Naive thymus-derived CD8-positive, alpha-beta T cell (primary cell): ENCODE measurements at regions not wholly inside any gene's neighbourhood (a gene's known extent, or its start where the extent isn't known, plus 50 kb on each side); places are given as distances from the start of the nearest gene placed in this dataset.

ENCODE experiments used
- ATAC-seq, 2 donors: fragments of 150-1000 bp; cut with Tn5 transposase in 1 of 2; sonication (Bioruptor Pico), chemical (Tn5 transposase) in 1 of 2; 1 replicate in 1 of 2; 2 replicates in 1 of 2; pipeline ENCODE4 v1.10.0; 2021; ENCODE audit warnings: mild to moderate bottlenecking in 2 of 2, moderate library complexity in 2 of 2
- POLR2A ChIA-PET: fragments of 350-600 bp; sonication (Branson Sonifier 250); formaldehyde crosslinking; loops from one replicate; lab custom pipeline; 2021; ENCODE audit warnings: antibody characterized with exemption; lab: Charles Lee
- DNase-seq, 10 donors: peaks; one replicate each; pipeline versions ENCODE4 v3.0.0 to v3.0.0-alpha.2; 2020 to 2022
- H3K27ac Mint-ChIP-seq, 10 donors: one replicate each; pipeline ENCODE4 v1.8.0; 2020 to 2022; ENCODE audit warnings: mild to moderate bottlenecking in 10 of 10, mixed read lengths in 10 of 10, moderate library complexity in 4 of 10, inconsistent platforms in 1 of 10
- H3K27me3 Mint-ChIP-seq, 5 donors: one replicate each; pipeline ENCODE4 v1.8.0; 2021 to 2022; ENCODE audit warnings: mixed read lengths in 5 of 5
- H3K36me3 Mint-ChIP-seq, 3 donors: one replicate each; pipeline ENCODE4 v1.8.0; 2020 to 2022; ENCODE audit warnings: mixed read lengths in 3 of 3, mild to moderate bottlenecking in 2 of 3, inconsistent platforms in 1 of 3
- H3K4me1 Mint-ChIP-seq, 4 donors: one replicate each; pipeline ENCODE4 v1.8.0; 2021 to 2022; ENCODE audit warnings: mixed read lengths in 4 of 4
- H3K4me3 Mint-ChIP-seq, 10 donors: one replicate each; pipeline ENCODE4 v1.8.0; 2020 to 2022; ENCODE audit warnings: mild to moderate bottlenecking in 10 of 10, mixed read lengths in 10 of 10, moderate library complexity in 6 of 10, inconsistent platforms in 1 of 10
- H3K9me3 Mint-ChIP-seq, 9 donors: one replicate each; pipeline ENCODE4 v1.8.0; 2020 to 2022; ENCODE audit warnings: mixed read lengths in 9 of 9, mild to moderate bottlenecking in 3 of 9, inconsistent platforms in 1 of 9, moderate library complexity in 1 of 9

- H3K36me3 Mint-ChIP-seq = no peaks in the 10 kb centered on the region
- no peaks in the 10 kb centered on the region for H3K4me1 Mint-ChIP-seq
- DNase-seq = no peak
- no peaks in the 10 kb centered on the region for H3K9me3 Mint-ChIP-seq
- H3K4me3 Mint-ChIP-seq = no peak overlapping the region
- peaks cover 0 to 12% (median 0%) of the 10 kb centered on the region in 5 donors for H3K27me3 Mint-ChIP-seq
- POLR2A ChIA-PET = no interaction called here
- H3K27ac Mint-ChIP-seq = no peak overlapping the region
- ATAC-seq = no peak
These were observed 446.2 kb downstream of the RAPGEF2 start for GRCh38 chr4:159549098-159549518.

- DNase-seq (no peak), ATAC-seq (no peak)
- H3K27me3 Mint-ChIP-seq = peaks cover 0 to 12% (median 0%) of the 10 kb centered on the region in 5 donors
- H3K4me1 Mint-ChIP-seq = no peaks in the 10 kb centered on the region
- no peak overlapping the region for H3K4me3 Mint-ChIP-seq
- POLR2A ChIA-PET = no interaction called here
- no peak overlapping the region for H3K27ac Mint-ChIP-seq
- no peaks in the 10 kb centered on the region for H3K9me3 Mint-ChIP-seq
- no peaks in the 10 kb centered on the region for H3K36me3 Mint-ChIP-seq
These were observed 448.4 kb downstream of the RAPGEF2 start for GRCh38 chr4:159551281-159551680.

- no peaks in the 10 kb centered on the region for H3K9me3 Mint-ChIP-seq
- H3K4me1 Mint-ChIP-seq = no peaks in the 10 kb centered on the region
- H3K36me3 Mint-ChIP-seq = no peaks in the 10 kb centered on the region
- POLR2A ChIA-PET = no interaction called here
- no peak overlapping the region for H3K4me3 Mint-ChIP-seq
- no peak for ATAC-seq
- peaks cover 0 to 7% (median 0%) of the 10 kb centered on the region in 5 donors for H3K27me3 Mint-ChIP-seq
- no peak for DNase-seq
- H3K27ac Mint-ChIP-seq = no peak overlapping the region
These were observed 450.3 kb downstream of the RAPGEF2 start for GRCh38 chr4:159552979-159553768.

GRCh38 chr4:159555873-159556272 lies 453.0 kb downstream of the RAPGEF2 start:
- no peaks in the 10 kb centered on the region for H3K36me3 Mint-ChIP-seq
- no peaks in the 10 kb centered on the region for H3K27me3 Mint-ChIP-seq
- H3K4me1 Mint-ChIP-seq = no peaks in the 10 kb centered on the region
- H3K4me3 Mint-ChIP-seq = no peak overlapping the region
- DNase-seq (no peak), ATAC-seq (no peak)
- POLR2A ChIA-PET = no interaction called here
- no peak overlapping the region for H3K27ac Mint-ChIP-seq
- peaks cover 0 to 7% (median 0%) of the 10 kb centered on the region in 9 donors for H3K9me3 Mint-ChIP-seq

GRCh38 chr4:159562366-159562765 lies 459.5 kb downstream of the RAPGEF2 start:
- POLR2A ChIA-PET = no interaction called here
- Mint-ChIP-seq H3K4me3 (no peak overlapping the region), H3K4me1 (no peaks in the 10 kb centered on the region), H3K36me3 (no peaks in the 10 kb centered on the region), H3K27ac (no peak overlapping the region), H3K27me3 (no peaks in the 10 kb centered on the region), H3K9me3 (peaks cover 0 to 27% (median 6%) of the 10 kb centered on the region in 9 donors)
- ATAC-seq = no peak
- no peak for DNase-seq

GRCh38 chr4:159563257-159563656 lies 460.4 kb downstream of the RAPGEF2 start:
- POLR2A ChIA-PET = no interaction called here
- Mint-ChIP-seq H3K4me1 (no peaks in the 10 kb centered on the region), H3K36me3 (no peaks in the 10 kb centered on the region), H3K27me3 (no peaks in the 10 kb centered on the region), H3K4me3 (no peak overlapping the region), H3K9me3 (peaks cover under 1 to 31% (median 8%) of the 10 kb centered on the region in 9 donors), H3K27ac (no peak overlapping the region)
- ATAC-seq (no peak), DNase-seq (no peak)

GRCh38 chr4:159564615-159565014 lies 461.7 kb downstream of the RAPGEF2 start:
- Mint-ChIP-seq H3K27me3 (no peaks in the 10 kb centered on the region), H3K9me3 (peaks cover 6 to 40% (median 12%) of the 10 kb centered on the region in 9 donors), H3K4me1 (no peaks in the 10 kb centered on the region), H3K4me3 (no peak overlapping the region), H3K27ac (no peak overlapping the region), H3K36me3 (no peaks in the 10 kb centered on the region)
- DNase-seq (no peak), ATAC-seq (no peak)
- POLR2A ChIA-PET = no interaction called here

GRCh38 chr4:159566786-159567185 lies 463.9 kb downstream of the RAPGEF2 start:
- Mint-ChIP-seq H3K36me3 (peaks cover 0 to 14% (median 0%) of the 10 kb centered on the region in 3 donors), H3K27ac (no peak overlapping the region), H3K27me3 (no peaks in the 10 kb centered on the region), H3K4me1 (no peaks in the 10 kb centered on the region), H3K9me3 (peaks cover 17 to 55% (median 30%) of the 10 kb centered on the region in 9 donors), H3K4me3 (no peak overlapping the region)
- DNase-seq (no peak), ATAC-seq (no peak)
- POLR2A ChIA-PET = no interaction called here

- Mint-ChIP-seq H3K27ac (no peak overlapping the region), H3K9me3 (peaks cover 0 to 9% (median 2%) of the 10 kb centered on the region in 9 donors), H3K36me3 (no peaks in the 10 kb centered on the region), H3K4me1 (no peaks in the 10 kb centered on the region), H3K4me3 (no peak overlapping the region), H3K27me3 (no peaks in the 10 kb centered on the region)
- DNase-seq = no peak
- ATAC-seq = no peak
- POLR2A ChIA-PET = no interaction called here
These were observed 474.4 kb downstream of the RAPGEF2 start for GRCh38 chr4:159577241-159577640.

- Mint-ChIP-seq H3K27me3 (no peaks in the 10 kb centered on the region), H3K36me3 (peaks cover 0 to 18% (median 0%) of the 10 kb centered on the region in 3 donors)
- ATAC-seq = no peak
These were observed 479.8 kb downstream of the RAPGEF2 start for GRCh38 chr4:159582685-159583084.

GRCh38 chr4:159592898-159593556 lies 490.1 kb downstream of the RAPGEF2 start:
- Mint-ChIP-seq H3K9me3 (peaks cover 0 to 4% (median 0%) of the 10 kb centered on the region in 9 donors), H3K27me3 (no peaks in the 10 kb centered on the region)

More at GRCh38 chr4:159582685-159583084, 479.8 kb downstream of the RAPGEF2 start:
- H3K4me3 Mint-ChIP-seq = no peak overlapping the region
- peaks cover 6 to 25% (median 19%) of the 10 kb centered on the region in 9 donors for H3K9me3 Mint-ChIP-seq
- no peaks in the 10 kb centered on the region for H3K4me1 Mint-ChIP-seq
- H3K27ac Mint-ChIP-seq = peak overlapping the region in 1 of 10 donors; percentile 20
- no peak for DNase-seq
- POLR2A ChIA-PET = no interaction called here

GRCh38 chr4:159593681-159594080 lies 490.8 kb downstream of the RAPGEF2 start:
- no peak overlapping the region for H3K27ac Mint-ChIP-seq
- no peak overlapping the region for H3K4me3 Mint-ChIP-seq
- no peaks in the 10 kb centered on the region for H3K27me3 Mint-ChIP-seq
- ATAC-seq (no peak), DNase-seq (no peak)
- H3K4me1 Mint-ChIP-seq = no peaks in the 10 kb centered on the region
- peaks cover 0 to 4% (median 0%) of the 10 kb centered on the region in 9 donors for H3K9me3 Mint-ChIP-seq
- H3K36me3 Mint-ChIP-seq = no peaks in the 10 kb centered on the region
- POLR2A ChIA-PET = no interaction called here

More at GRCh38 chr4:159592898-159593556, 490.1 kb downstream of the RAPGEF2 start:
- Mint-ChIP-seq H3K4me1 (no peaks in the 10 kb centered on the region), H3K4me3 (no peak overlapping the region), H3K36me3 (no peaks in the 10 kb centered on the region), H3K27ac (no peak overlapping the region)
- DNase-seq = no peak
- POLR2A ChIA-PET = no interaction called here
- ATAC-seq = no peak

- Mint-ChIP-seq H3K4me1 (no peaks in the 10 kb centered on the region), H3K9me3 (peaks cover 0 to 2% (median 0%) of the 10 kb centered on the region in 9 donors), H3K36me3 (no peaks in the 10 kb centered on the region), H3K27me3 (no peaks in the 10 kb centered on the region), H3K27ac (no peak overlapping the region), H3K4me3 (no peak overlapping the region)
- no peak for DNase-seq
- ATAC-seq = no peak
- POLR2A ChIA-PET = no interaction called here
These were observed 491.7 kb downstream of the RAPGEF2 start for GRCh38 chr4:159594576-159594975.
